HepG2 (cell line): ENCODE measurements at regions not wholly inside any gene's neighbourhood (a gene's known extent, or its start where the extent isn't known, plus 50 kb on each side); places are given as distances from the start of the nearest gene placed in this dataset.

Experiments used
- ATAC-seq: fragments of 200-7000 bp; cut with Tn5 transposase; 3 replicates; pipeline ENCODE4 v1.9.1; 2020; ENCODE audit warnings: mild to moderate bottlenecking, moderate library complexity
- BruUV-seq: library from RNA; stranded (reverse); fragments of 400-500 nt; replicated peaks from 2 replicates; lab custom pipeline; 2021; lab: Mats Ljungman, UMichigan
- CTCF ChIA-PET: fragments of 300-600 bp; formaldehyde crosslinking; extraction: SDS; loops from one replicate; lab custom pipeline; 2021; ENCODE audit warnings: low total read pairs, inconsistent platforms, low intra/inter-chr PET ratio; lab: Yijun Ruan, JAX
- POLR2A ChIA-PET: fragments of 350-600 bp; sonication (Branson Sonifier 250); formaldehyde crosslinking; loops from one replicate; lab custom pipeline; 2020; ENCODE audit warnings: antibody characterized with exemption, inconsistent platforms; lab: Yijun Ruan, JAX
- DNase-seq: peaks from one replicate; pipeline ENCODE4 v3.0.0-alpha.2; 2015; ENCODE audit warnings: low spot score
- FAIRE-seq: peaks from 3 replicates; lab custom pipeline; 2011; peaks lifted over from hg19 to GRCh38; lab: Jason Lieb, UNC
- H2AFZ ChIP-seq: one replicate; pipeline ENCODE4 v1.6.1; 2011; ENCODE audit warnings: low read length, inconsistent platforms
- H3K27ac ChIP-seq: fragments of 300-600 bp; 3 replicates; pipeline ENCODE4 v1.8.0; 2011; ENCODE audit warnings: mixed run types, mild to moderate bottlenecking, mixed read lengths, low read length, inconsistent platforms; ENCODE audit not compliant: insufficient read depth; ENCODE audit errors: extremely low read length
- H3K27me3 ChIP-seq, 2 experiments: fragments of 200-600 bp in 1 of 2; 2 replicates in 1 of 2; 3 replicates in 1 of 2; pipeline versions ENCODE4 v1.6.0 to v1.8.0; 2011; ENCODE audit warnings: low read length in 2 of 2, mild to moderate bottlenecking in 2 of 2, moderate library complexity in 2 of 2, inconsistent platforms in 1 of 2; ENCODE audit not compliant: insufficient read depth in 2 of 2, control insufficient read depth in 1 of 2
- H3K36me3 ChIP-seq, 2 experiments: fragments of 200-600 bp in 1 of 2; replicated peaks in 1 of 2; 2 replicates in 1 of 2; 3 replicates in 1 of 2; pipeline versions ENCODE4 v1.5.1 to v1.8.0; 2011; ENCODE audit warnings: low read length in 2 of 2, inconsistent platforms in 1 of 2; ENCODE audit not compliant: insufficient read depth in 2 of 2, control insufficient read depth in 1 of 2
- H3K4me1 ChIP-seq: 2 replicates; pipeline ENCODE4 v1.5.1; 2012; ENCODE audit warnings: low read length, inconsistent platforms; ENCODE audit not compliant: insufficient read depth
- H3K4me2 ChIP-seq: 2 replicates; pipeline ENCODE4 v1.6.0; 2011; ENCODE audit warnings: low read depth, low read length, inconsistent platforms
- H3K4me3 ChIP-seq, 3 experiments: fragments of 200-600 bp in 1 of 3; sonication (generic), shearing (Covaris generic) in 1 of 3; replicated peaks in 1 of 3; 2 replicates each; pipeline ENCODE4 v1.5.1; 2011 to 2016; ENCODE audit warnings: low read length in 3 of 3, inconsistent platforms in 2 of 3, low read depth in 2 of 3, mild to moderate bottlenecking in 2 of 3, control low read depth in 1 of 3, mixed read lengths in 1 of 3; ENCODE audit not compliant: insufficient read depth in 1 of 3
- H3K79me2 ChIP-seq: one replicate; pipeline ENCODE4 v1.6.1; 2011; ENCODE audit warnings: low read length, inconsistent platforms; ENCODE audit not compliant: insufficient read depth
- H3K9ac ChIP-seq: 2 replicates; pipeline ENCODE4 v1.6.0; 2011; ENCODE audit warnings: mild to moderate bottlenecking, low read depth, low read length, inconsistent platforms; ENCODE audit not compliant: insufficient read depth
- H3K9me3 ChIP-seq: 2 replicates; pipeline ENCODE4 v1.5.1; 2012; ENCODE audit warnings: mild to moderate bottlenecking, low read length
- H4K20me1 ChIP-seq: 2 replicates; pipeline ENCODE4 v1.6.0; 2011; ENCODE audit warnings: inconsistent platforms, mild to moderate bottlenecking, low read length, moderate library complexity; ENCODE audit not compliant: insufficient read depth
- PLRG1 ChIP-seq: fragments of 450-650 bp; conservative IDR thresholded peaks from 2 replicates; pipeline ENCODE4 v1.6.1; 2016
- STAT5B ChIP-seq: sonication (generic); formaldehyde crosslinking; IDR thresholded peaks from 2 replicates; pipeline ENCODE4 v1.4.0; 2020; ENCODE audit warnings: missing genetic modification reagents
- TEAD3 ChIP-seq: optimal IDR thresholded peaks from 2 replicates; pipeline ENCODE3; 2016; ENCODE audit warnings: borderline replicate concordance
- TERF1 ChIP-seq: sonication (generic); formaldehyde crosslinking; IDR thresholded peaks from 2 replicates; pipeline ENCODE4 v1.8.0; 2022; ENCODE audit warnings: mild to moderate bottlenecking, missing genetic modification reagents, moderate library complexity
- YEATS2 ChIP-seq: sonication (generic); formaldehyde crosslinking; IDR thresholded peaks from 2 replicates; pipeline ENCODE4 v1.4.0; 2020; ENCODE audit warnings: missing genetic modification reagents, borderline replicate concordance
- ZFP91 ChIP-seq: sonication (generic); formaldehyde crosslinking; IDR thresholded peaks from 2 replicates; pipeline ENCODE4 v1.9.0; 2022; ENCODE audit warnings: missing genetic modification reagents, mild to moderate bottlenecking, borderline replicate concordance
- ZNF224 ChIP-seq: sonication (generic); formaldehyde crosslinking; IDR thresholded peaks from 2 replicates; pipeline ENCODE4 v1.5.0; 2020; ENCODE audit warnings: mild to moderate bottlenecking, missing genetic modification reagents
- ZNF337 ChIP-seq: sonication (generic); formaldehyde crosslinking; IDR thresholded peaks from 2 replicates; pipeline ENCODE4 v1.5.1; 2020; ENCODE audit warnings: missing genetic modification reagents, low read depth, mild to moderate bottlenecking, borderline replicate concordance
- ZNF704 ChIP-seq: sonication (generic); formaldehyde crosslinking; IDR thresholded peaks from 2 replicates; pipeline ENCODE4 v1.8.1; 2023; ENCODE audit warnings: mild to moderate bottlenecking, inconsistent platforms, moderate library complexity, missing genetic modification reagents, borderline replicate concordance
- ZNF709 ChIP-seq: sonication (generic); formaldehyde crosslinking; IDR thresholded peaks from 2 replicates; pipeline ENCODE4 v1.5.0; 2020; ENCODE audit warnings: mild to moderate bottlenecking, missing genetic modification reagents
- ZNF788 ChIP-seq: sonication (generic); formaldehyde crosslinking; IDR thresholded peaks from 2 replicates; pipeline ENCODE4 v1.5.0; 2020; ENCODE audit warnings: mild to moderate bottlenecking, missing genetic modification reagents, borderline replicate concordance
- WGBS: methylation state at CpG from one replicate; pipeline ENCODE4 v1.1.6; 2017; ENCODE audit warnings: low lambda C conversion rate; 5-methylcytosine and 5-hydroxymethylcytosine counted together
- in situ Hi-C: cut with HindIII; loops from 2 replicates; pipeline ENCODE4 v1.10.0; 2017; ENCODE audit warnings: low pct_unique_long_range_greater_than_20kb; ENCODE audit not compliant: extremely low pct_ligation_motif_present
- intact Hi-C: fragments of 100-400 bp; cut with micrococcal nuclease; formaldehyde crosslinking; loops from one replicate; pipeline ENCODE4 v1.10.0; 2022; ENCODE audit not compliant: unreplicated experiment

- no peak for TF ChIP-seq ZFP91 (CRISPR knock-in tag)
- TF ChIP-seq ZNF704 (CRISPR knock-in tag): no peak
- TF ChIP-seq ZNF709 (CRISPR knock-in tag): no peak
- TF ChIP-seq TEAD3 (CRISPR knock-in tag): no peak
- TF ChIP-seq TERF1 (CRISPR knock-in tag): no peak
- TF ChIP-seq, all 625 proteins: peak for 0
These were observed 64.2 kb upstream of the UBL3 start (continued) for GRCh38 chr13:29914581-29914980.

GRCh38 chr13:29911781-29912418 is 61.5 kb upstream of the UBL3 start:
- TF ChIP-seq YEATS2 (CRISPR knock-in tag) (no peak), ZNF224 (no peak), ZNF788 (CRISPR knock-in tag) (no peak), STAT5B (CRISPR knock-in tag) (no peak), ZNF337 (no peak), PLRG1 (no peak)
- TF ChIP-seq, all 625 proteins: peak for 0
- in situ Hi-C loops (no loop called here), intact Hi-C loops (no loop called here)
- Histone ChIP-seq H3K36me3 (no peaks in the 10 kb centered on the region), H3K79me2 (no peaks in the 10 kb centered on the region), H3K4me3 (no peak overlapping the region), H3K4me1 (peaks cover 10% of the 10 kb centered on the region), H4K20me1 (no peaks in the 10 kb centered on the region), H2AFZ (no peak overlapping the region), H3K9ac (no peak overlapping the region), H3K4me2 (no peak overlapping the region), H3K27ac (no peak overlapping the region), H3K27me3 (no peaks in the 10 kb centered on the region; a peak in 1 of 5 replicates), H3K9me3 (no peaks in the 10 kb centered on the region)
- WGBS: 35% methylated on average over 7 of the region's 7 CpGs
- BruUV-seq: no TSS peak
- ATAC-seq (no peak), DNase-seq (no peak), FAIRE-seq (no peak)
- ChIA-PET POLR2A (no interaction called here), CTCF (no interaction called here)
